GM12892 (cell line): ENCODE measurements at regions not wholly inside any gene's neighbourhood (a gene's known extent, or its start where the extent isn't known, plus 50 kb on each side); places are given as distances from the start of the nearest gene placed in this dataset.

ENCODE experiments used
- DNase-seq: peaks from one replicate; pipeline ENCODE4 v3.0.0; 2011; ENCODE audit not compliant: insufficient read length
- FAIRE-seq: peaks from 2 replicates; lab custom pipeline; 2011; peaks lifted over from hg19 to GRCh38; lab: Jason Lieb, UNC
- POLR2A ChIP-seq: IDR thresholded peaks from 2 replicates; pipeline ENCODE4 v1.6.1; 2011; ENCODE audit warnings: low read depth, low read length, control low read depth
- POLR2AphosphoS5 ChIP-seq: IDR thresholded peaks from 2 replicates; pipeline ENCODE4 v1.6.1; 2011; ENCODE audit warnings: low read depth, low read length, control low read depth
- TAF1 ChIP-seq: IDR thresholded peaks from 2 replicates; pipeline ENCODE4 v1.6.1; 2011; ENCODE audit warnings: low read depth, mild to moderate bottlenecking, control low read depth, low read length, borderline replicate concordance

- TF ChIP-seq TAF1 (no peak), POLR2AphosphoS5 (no peak), POLR2A (no peak)
- no peak for FAIRE-seq
- no peak for DNase-seq
These were observed 458.3 kb upstream of the SLC14A2 start for GRCh38 chr18:45156946-45157345.

GRCh38 chr18:45157576-45157975, 457.7 kb upstream of the SLC14A2 start:
- TF ChIP-seq TAF1 (no peak), POLR2AphosphoS5 (no peak), POLR2A (no peak)
- FAIRE-seq: no peak
- no peak for DNase-seq

GRCh38 chr18:45161850-45162249, 453.4 kb upstream of the SLC14A2 start:
- peak; percentile 75 for FAIRE-seq
- DNase-seq: peak; percentile 3
- TF ChIP-seq POLR2AphosphoS5 (no peak), POLR2A (no peak), TAF1 (no peak)

- no peak for DNase-seq
- FAIRE-seq: no peak
- TF ChIP-seq POLR2AphosphoS5 (no peak), POLR2A (no peak), TAF1 (no peak)
These were observed 451.4 kb upstream of the SLC14A2 start for GRCh38 chr18:45163871-45164270.

- no peak for TF ChIP-seq TAF1
- no peak for TF ChIP-seq POLR2A
- no peak for TF ChIP-seq POLR2AphosphoS5
- FAIRE-seq (no peak), DNase-seq (no peak)
These were observed 450.7 kb upstream of the SLC14A2 start for GRCh38 chr18:45164551-45164950.

- TF ChIP-seq POLR2AphosphoS5 (no peak), TAF1 (no peak), POLR2A (no peak)
- DNase-seq: no peak
- peak; percentile 77 for FAIRE-seq
These were observed 450.0 kb upstream of the SLC14A2 start for GRCh38 chr18:45165176-45165713.

- FAIRE-seq: no peak
- TF ChIP-seq POLR2AphosphoS5: no peak
- TF ChIP-seq TAF1: no peak
- TF ChIP-seq POLR2A: no peak
- DNase-seq: no peak
These were observed 449.4 kb upstream of the SLC14A2 start for GRCh38 chr18:45165871-45166270.

- no peak for FAIRE-seq
- no peak for DNase-seq
- TF ChIP-seq TAF1 (no peak), POLR2A (no peak), POLR2AphosphoS5 (no peak)
These were observed 448.9 kb upstream of the SLC14A2 start for GRCh38 chr18:45166341-45166835.

- no peak for DNase-seq
- TF ChIP-seq POLR2A (no peak), TAF1 (no peak)
- no peak for FAIRE-seq
These were observed 448.3 kb upstream of the SLC14A2 start for GRCh38 chr18:45166836-45167551.

GRCh38 chr18:45167631-45168280, 447.5 kb upstream of the SLC14A2 start:
- FAIRE-seq (no peak), DNase-seq (no peak)
- TF ChIP-seq TAF1 (no peak), POLR2AphosphoS5 (no peak), POLR2A (no peak)

GRCh38 chr18:45168866-45169600, 446.2 kb upstream of the SLC14A2 start:
- TF ChIP-seq POLR2A (no peak), TAF1 (no peak), POLR2AphosphoS5 (no peak)
- FAIRE-seq (no peak), DNase-seq (no peak)

GRCh38 chr18:45169610-45170009, 445.7 kb upstream of the SLC14A2 start:
- no peak for DNase-seq
- FAIRE-seq: no peak

More at GRCh38 chr18:45169610-45170009, 445.7 kb upstream of the SLC14A2 start:
- TF ChIP-seq POLR2A: no peak
- no peak for TF ChIP-seq TAF1
- TF ChIP-seq POLR2AphosphoS5: no peak
